ENCODE measurements at regions not wholly inside any gene's neighbourhood (a gene's known extent, or its start where the extent isn't known, plus 50 kb on each side); places are given as distances from the start of the nearest gene placed in this dataset.

DNA sequence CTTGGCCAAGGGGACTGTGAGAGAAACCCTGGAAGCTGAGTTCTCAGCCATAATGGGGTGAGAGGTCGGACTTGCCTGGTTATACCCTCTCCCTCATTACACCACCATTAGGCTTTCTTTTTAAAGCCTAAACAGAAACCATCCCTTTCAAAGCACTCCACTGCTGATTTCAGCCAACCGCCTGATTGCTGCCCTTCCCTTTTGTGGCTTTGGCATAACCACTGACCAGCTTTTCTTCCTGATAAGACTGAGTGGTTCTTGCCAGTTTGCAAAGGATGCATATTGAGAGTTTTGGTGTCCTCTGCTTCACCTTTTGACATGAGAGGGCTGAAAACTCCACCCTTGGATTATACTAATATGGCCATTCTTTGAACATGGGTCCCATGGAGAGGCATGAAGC, 308.2 kb upstream of the GOT2 start (continued):
- TF ChIP-seq, protein P1, sequence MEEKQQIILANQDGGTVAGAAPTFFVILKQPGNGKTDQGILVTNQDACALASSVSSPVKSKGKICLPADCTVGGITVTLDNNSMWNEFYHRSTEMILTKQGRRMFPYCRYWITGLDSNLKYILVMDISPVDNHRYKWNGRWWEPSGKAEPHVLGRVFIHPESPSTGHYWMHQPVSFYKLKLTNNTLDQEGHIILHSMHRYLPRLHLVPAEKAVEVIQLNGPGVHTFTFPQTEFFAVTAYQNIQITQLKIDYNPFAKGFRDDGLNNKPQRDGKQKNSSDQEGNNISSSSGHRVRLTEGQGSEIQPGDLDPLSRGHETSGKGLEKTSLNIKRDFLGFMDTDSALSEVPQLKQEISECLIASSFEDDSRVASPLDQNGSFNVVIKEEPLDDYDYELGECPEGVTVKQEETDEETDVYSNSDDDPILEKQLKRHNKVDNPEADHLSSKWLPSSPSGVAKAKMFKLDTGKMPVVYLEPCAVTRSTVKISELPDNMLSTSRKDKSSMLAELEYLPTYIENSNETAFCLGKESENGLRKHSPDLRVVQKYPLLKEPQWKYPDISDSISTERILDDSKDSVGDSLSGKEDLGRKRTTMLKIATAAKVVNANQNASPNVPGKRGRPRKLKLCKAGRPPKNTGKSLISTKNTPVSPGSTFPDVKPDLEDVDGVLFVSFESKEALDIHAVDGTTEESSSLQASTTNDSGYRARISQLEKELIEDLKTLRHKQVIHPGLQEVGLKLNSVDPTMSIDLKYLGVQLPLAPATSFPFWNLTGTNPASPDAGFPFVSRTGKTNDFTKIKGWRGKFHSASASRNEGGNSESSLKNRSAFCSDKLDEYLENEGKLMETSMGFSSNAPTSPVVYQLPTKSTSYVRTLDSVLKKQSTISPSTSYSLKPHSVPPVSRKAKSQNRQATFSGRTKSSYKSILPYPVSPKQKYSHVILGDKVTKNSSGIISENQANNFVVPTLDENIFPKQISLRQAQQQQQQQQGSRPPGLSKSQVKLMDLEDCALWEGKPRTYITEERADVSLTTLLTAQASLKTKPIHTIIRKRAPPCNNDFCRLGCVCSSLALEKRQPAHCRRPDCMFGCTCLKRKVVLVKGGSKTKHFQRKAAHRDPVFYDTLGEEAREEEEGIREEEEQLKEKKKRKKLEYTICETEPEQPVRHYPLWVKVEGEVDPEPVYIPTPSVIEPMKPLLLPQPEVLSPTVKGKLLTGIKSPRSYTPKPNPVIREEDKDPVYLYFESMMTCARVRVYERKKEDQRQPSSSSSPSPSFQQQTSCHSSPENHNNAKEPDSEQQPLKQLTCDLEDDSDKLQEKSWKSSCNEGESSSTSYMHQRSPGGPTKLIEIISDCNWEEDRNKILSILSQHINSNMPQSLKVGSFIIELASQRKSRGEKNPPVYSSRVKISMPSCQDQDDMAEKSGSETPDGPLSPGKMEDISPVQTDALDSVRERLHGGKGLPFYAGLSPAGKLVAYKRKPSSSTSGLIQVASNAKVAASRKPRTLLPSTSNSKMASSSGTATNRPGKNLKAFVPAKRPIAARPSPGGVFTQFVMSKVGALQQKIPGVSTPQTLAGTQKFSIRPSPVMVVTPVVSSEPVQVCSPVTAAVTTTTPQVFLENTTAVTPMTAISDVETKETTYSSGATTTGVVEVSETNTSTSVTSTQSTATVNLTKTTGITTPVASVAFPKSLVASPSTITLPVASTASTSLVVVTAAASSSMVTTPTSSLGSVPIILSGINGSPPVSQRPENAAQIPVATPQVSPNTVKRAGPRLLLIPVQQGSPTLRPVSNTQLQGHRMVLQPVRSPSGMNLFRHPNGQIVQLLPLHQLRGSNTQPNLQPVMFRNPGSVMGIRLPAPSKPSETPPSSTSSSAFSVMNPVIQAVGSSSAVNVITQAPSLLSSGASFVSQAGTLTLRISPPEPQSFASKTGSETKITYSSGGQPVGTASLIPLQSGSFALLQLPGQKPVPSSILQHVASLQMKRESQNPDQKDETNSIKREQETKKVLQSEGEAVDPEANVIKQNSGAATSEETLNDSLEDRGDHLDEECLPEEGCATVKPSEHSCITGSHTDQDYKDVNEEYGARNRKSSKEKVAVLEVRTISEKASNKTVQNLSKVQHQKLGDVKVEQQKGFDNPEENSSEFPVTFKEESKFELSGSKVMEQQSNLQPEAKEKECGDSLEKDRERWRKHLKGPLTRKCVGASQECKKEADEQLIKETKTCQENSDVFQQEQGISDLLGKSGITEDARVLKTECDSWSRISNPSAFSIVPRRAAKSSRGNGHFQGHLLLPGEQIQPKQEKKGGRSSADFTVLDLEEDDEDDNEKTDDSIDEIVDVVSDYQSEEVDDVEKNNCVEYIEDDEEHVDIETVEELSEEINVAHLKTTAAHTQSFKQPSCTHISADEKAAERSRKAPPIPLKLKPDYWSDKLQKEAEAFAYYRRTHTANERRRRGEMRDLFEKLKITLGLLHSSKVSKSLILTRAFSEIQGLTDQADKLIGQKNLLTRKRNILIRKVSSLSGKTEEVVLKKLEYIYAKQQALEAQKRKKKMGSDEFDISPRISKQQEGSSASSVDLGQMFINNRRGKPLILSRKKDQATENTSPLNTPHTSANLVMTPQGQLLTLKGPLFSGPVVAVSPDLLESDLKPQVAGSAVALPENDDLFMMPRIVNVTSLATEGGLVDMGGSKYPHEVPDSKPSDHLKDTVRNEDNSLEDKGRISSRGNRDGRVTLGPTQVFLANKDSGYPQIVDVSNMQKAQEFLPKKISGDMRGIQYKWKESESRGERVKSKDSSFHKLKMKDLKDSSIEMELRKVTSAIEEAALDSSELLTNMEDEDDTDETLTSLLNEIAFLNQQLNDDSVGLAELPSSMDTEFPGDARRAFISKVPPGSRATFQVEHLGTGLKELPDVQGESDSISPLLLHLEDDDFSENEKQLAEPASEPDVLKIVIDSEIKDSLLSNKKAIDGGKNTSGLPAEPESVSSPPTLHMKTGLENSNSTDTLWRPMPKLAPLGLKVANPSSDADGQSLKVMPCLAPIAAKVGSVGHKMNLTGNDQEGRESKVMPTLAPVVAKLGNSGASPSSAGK (IDR thresholded peaks at IDR 0.05) = no peak
